Cardiac fibroblast (primary cell): ENCODE measurements at regions not wholly inside any gene's neighbourhood (a gene's known extent, or its start where the extent isn't known, plus 50 kb on each side); places are given as distances from the start of the nearest gene placed in this dataset.
A peak's percentile ranks its signal among the peaks of the same experiment; 100 is the strongest.

Experiments
- DNase-seq, 2 donors: peaks; one replicate each; pipeline versions ENCODE4 v3.0.0 to v3.0.0-alpha.2; 2010; ENCODE audit warnings: low read depth in 2 of 2
- H3K4me3 ChIP-seq, 2 donors: replicated peaks in 1 of 2; 1 replicate in 1 of 2; 2 replicates in 1 of 2; pipeline ENCODE4 v1.5.1; 2011; ENCODE audit warnings: low read depth in 2 of 2, low read length in 2 of 2, mild to moderate bottlenecking in 2 of 2, moderate library complexity in 1 of 2
- TF ChIP-seq, protein P1 (sequence below): IDR thresholded peaks from one replicate; pipeline ENCODE4 v1.5.1; 2011; ENCODE audit warnings: low read depth, mild to moderate bottlenecking, low read length, inconsistent platforms

DNA sequence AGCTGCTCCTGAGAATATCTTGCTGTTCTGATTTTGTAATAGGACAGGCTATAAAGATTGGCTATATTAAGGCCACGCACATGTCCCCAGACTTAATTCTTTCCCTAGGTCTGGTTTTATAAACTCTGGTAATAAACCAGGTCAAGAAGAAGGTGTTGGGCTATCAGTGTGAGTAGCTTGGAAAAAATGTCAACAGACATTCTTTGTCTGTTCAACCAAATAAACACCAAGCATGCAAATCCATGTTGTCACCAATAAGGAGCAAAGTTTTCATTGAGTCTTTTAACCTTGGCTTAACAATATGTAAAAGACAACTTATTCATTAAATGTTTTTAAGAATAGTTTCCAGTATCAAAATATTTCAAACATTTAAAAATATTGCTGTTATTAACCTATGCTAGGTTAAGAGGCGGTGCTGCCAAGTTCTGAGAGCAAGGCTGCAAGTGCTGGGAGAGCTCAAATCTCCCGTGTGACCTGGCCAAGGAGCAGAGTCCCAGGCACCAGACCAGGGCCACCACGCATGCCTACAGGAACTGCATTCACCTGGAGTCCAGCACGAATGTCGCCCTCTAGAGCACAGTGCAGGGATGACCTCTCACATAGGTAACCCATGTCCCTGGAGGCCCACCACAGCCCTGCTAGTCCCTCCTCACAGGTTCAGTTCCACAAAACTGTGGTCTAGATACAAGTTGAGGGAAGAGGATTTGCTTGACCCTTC lies 120.5 kb upstream of the POU3F3 start:
- TF ChIP-seq, protein P1, sequence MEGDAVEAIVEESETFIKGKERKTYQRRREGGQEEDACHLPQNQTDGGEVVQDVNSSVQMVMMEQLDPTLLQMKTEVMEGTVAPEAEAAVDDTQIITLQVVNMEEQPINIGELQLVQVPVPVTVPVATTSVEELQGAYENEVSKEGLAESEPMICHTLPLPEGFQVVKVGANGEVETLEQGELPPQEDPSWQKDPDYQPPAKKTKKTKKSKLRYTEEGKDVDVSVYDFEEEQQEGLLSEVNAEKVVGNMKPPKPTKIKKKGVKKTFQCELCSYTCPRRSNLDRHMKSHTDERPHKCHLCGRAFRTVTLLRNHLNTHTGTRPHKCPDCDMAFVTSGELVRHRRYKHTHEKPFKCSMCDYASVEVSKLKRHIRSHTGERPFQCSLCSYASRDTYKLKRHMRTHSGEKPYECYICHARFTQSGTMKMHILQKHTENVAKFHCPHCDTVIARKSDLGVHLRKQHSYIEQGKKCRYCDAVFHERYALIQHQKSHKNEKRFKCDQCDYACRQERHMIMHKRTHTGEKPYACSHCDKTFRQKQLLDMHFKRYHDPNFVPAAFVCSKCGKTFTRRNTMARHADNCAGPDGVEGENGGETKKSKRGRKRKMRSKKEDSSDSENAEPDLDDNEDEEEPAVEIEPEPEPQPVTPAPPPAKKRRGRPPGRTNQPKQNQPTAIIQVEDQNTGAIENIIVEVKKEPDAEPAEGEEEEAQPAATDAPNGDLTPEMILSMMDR, result peak; percentile 1
- H3K4me3 ChIP-seq, result no peak overlapping the region
- no peak for DNase-seq

DNA sequence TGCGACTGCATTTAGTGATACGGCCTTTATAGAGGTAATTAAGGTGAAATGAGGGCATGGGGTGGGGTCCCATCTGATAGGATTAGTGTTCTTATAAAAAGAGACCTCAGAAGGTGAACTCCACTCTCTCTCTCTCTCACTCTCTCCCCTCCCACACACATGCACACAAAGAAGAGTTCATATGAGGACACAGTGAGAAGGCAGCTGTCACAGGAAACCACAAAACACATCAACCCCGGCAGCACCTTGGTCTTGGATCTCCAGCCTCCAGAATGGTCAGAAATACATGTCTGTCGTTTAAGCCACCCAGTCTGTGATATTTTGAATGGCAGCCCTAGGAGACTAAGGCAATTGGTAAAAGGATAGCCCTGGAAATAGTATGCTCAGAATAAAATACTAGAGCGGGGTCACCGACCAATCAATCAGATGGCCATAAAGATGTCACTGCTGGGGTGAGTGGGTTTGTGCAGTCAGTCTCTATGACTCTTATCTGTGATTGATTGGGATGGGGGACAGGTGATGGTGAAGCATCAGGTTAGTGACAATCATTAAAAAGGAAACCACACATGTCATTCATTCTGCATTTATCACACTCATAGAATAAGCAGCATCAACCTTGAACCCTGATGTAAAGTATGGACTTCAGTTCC lies 118.9 kb upstream of the POU3F3 start:
- no peak for DNase-seq
- H3K4me3 ChIP-seq, result no peak overlapping the region
- TF ChIP-seq, protein P1, result no peak

DNA sequence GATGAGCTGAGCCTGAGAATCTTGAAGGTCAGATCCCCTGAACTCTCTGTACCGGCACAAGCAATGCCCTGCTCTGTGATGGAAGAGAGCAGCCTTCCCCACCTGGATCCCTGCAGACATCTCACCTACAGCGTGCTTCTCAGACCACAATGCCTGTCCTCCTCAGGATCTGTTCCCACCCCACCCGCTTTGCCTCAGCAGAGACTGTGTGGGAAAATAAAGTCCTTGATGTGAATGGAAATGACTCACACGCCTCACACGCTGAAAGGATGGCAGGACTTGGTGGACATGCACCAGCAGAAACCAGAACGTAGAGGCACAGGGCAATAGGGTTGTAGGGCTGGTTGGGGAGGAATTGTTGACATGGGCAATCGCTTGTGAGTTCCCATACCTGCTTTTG lies 117.9 kb upstream of the POU3F3 start:
- DNase-seq, result no peak
- no peak overlapping the region for H3K4me3 ChIP-seq
- TF ChIP-seq, protein P1, result no peak

DNA sequence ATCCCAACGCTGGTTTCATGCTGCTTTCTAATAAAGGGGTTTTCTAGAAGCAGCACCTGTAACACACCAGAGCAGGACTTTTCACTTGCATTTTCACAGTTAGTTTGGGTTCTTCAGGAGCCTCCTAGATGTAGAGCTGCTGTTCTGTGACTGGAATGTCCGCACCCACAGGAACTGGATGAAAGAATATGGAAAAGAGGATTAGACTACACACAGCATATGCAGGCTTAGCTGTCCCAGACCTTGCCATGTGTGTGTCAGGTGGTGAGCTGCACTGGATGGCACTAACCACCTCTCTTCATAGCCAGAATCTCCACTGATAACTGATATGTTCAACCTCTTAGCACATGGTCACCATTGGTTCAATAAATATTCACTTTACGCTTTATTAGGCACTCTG lies 112.1 kb upstream of the POU3F3 start:
- TF ChIP-seq, protein P1, result no peak
- H3K4me3 ChIP-seq, result no peak overlapping the region
- DNase-seq, result no peak

DNA sequence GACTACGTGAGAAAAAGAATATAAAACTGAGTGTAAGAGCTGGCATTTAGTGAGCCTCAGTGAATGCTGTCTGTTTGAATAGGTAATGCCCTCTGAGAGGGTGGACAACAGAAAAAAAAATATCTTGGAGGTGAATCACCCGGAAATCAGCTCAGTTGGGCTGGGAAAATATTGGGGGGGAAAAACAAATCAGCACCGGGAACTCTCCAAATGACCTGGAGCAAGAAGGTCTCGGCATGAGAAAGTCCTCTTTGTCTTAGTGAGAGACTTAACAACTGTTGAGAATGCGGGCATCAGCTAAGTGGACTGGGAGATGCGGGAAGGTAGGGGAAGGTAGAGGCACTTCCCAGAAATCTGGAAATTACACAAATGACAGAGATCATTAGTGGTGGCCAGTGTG lies 109.4 kb upstream of the POU3F3 start:
- no peak for DNase-seq
- TF ChIP-seq, protein P1, result no peak
- H3K4me3 ChIP-seq, result no peak overlapping the region

DNA sequence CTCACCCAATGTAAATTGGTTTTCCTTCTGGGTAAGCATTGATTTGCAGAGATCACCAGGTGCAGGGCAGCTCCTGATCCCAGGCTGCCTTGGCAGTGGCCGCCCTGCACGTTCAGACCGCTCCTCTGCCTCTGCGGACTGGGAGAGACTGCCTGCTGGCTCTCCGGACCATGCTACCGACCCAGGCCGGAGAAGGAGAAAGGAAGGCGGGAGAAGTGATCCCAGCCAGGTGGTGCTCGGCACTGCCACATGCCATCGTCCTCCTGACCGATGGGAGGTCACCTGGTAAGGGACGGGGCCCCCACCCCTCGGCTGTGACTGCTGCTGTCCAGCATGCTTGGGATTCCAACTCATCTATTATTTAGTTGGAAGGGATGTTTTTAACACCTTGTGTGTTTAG lies 108.1 kb upstream of the POU3F3 start:
- no peak overlapping the region for H3K4me3 ChIP-seq
- no peak for DNase-seq
- TF ChIP-seq, protein P1, result no peak
